DND-41 (cell line): ENCODE measurements at regions not wholly inside any gene's neighbourhood (a gene's known extent, or its start where the extent isn't known, plus 50 kb on each side); places are given as distances from the start of the nearest gene placed in this dataset.

Experiments used
- ATAC-seq: fragments of 200-7000 bp; cut with Tn5 transposase; 3 replicates; pipeline ENCODE4 v1.9.1; 2021; ENCODE audit warnings: low read depth; ENCODE audit not compliant: insufficient read depth
- DNase-seq: peaks from one replicate; pipeline ENCODE4 v3.0.0-alpha.2; 2020
- H2AFZ ChIP-seq: 2 replicates; pipeline ENCODE4 v1.6.0; 2012; ENCODE audit warnings: low read depth, low read length
- H3K27ac ChIP-seq: 2 replicates; pipeline ENCODE4 v1.5.1; 2012; ENCODE audit warnings: low read length, inconsistent platforms
- H3K27me3 ChIP-seq: fragments of 200-600 bp; sonication (generic); 2 replicates; pipeline ENCODE4 v1.6.0; 2012; ENCODE audit warnings: low read length, mild to moderate bottlenecking, inconsistent platforms; ENCODE audit not compliant: insufficient read depth, poor library complexity
- H3K36me3 ChIP-seq: 2 replicates; pipeline ENCODE4 v1.5.1; 2012; ENCODE audit warnings: low read length, inconsistent platforms; ENCODE audit not compliant: insufficient read depth
- H3K4me1 ChIP-seq: 2 replicates; pipeline ENCODE4 v1.5.1; 2012; ENCODE audit warnings: mild to moderate bottlenecking, low read length; ENCODE audit not compliant: insufficient read depth
- H3K4me2 ChIP-seq: 2 replicates; pipeline ENCODE4 v1.6.0; 2012; ENCODE audit warnings: mild to moderate bottlenecking, moderate library complexity, low read length, inconsistent platforms; ENCODE audit not compliant: insufficient read depth
- H3K4me3 ChIP-seq, 2 experiments: fragments of 200-600 bp in 1 of 2; shearing (Covaris generic) in 1 of 2; 2 replicates each; pipeline ENCODE4 v1.5.1; 2012 to 2016; ENCODE audit warnings: inconsistent platforms in 2 of 2, low read length in 2 of 2, mild to moderate bottlenecking in 2 of 2, low read depth in 1 of 2, moderate library complexity in 1 of 2
- H3K79me2 ChIP-seq: 2 replicates; pipeline ENCODE4 v1.6.0; 2012; ENCODE audit warnings: low read length, inconsistent platforms; ENCODE audit not compliant: insufficient read depth
- H3K9ac ChIP-seq: 2 replicates; pipeline ENCODE4 v1.6.0; 2012; ENCODE audit warnings: low read depth, mild to moderate bottlenecking, inconsistent platforms, low read length, moderate library complexity
- H3K9me3 ChIP-seq: 2 replicates; pipeline ENCODE4 v1.5.1; 2012; ENCODE audit warnings: low read length, moderate library complexity, mild to moderate bottlenecking, inconsistent platforms; ENCODE audit not compliant: insufficient read depth, severe bottlenecking
- H4K20me1 ChIP-seq: 2 replicates; pipeline ENCODE4 v1.6.0; 2012; ENCODE audit warnings: low read length; ENCODE audit not compliant: insufficient read depth
- CTCF ChIP-seq: IDR thresholded peaks from 2 replicates; pipeline ENCODE4 v1.5.1; 2012; ENCODE audit warnings: borderline replicate concordance, low read length, moderate library complexity, mild to moderate bottlenecking; ENCODE audit not compliant: poor library complexity, severe bottlenecking; ENCODE audit errors: extremely low read depth
- EZH2 ChIP-seq: IDR thresholded peaks from 3 replicates; pipeline ENCODE4 v1.6.1; 2012; ENCODE audit warnings: borderline replicate concordance, low read depth, mild to moderate bottlenecking, moderate library complexity, low read length, inconsistent platforms; ENCODE audit not compliant: severe bottlenecking

DNA sequence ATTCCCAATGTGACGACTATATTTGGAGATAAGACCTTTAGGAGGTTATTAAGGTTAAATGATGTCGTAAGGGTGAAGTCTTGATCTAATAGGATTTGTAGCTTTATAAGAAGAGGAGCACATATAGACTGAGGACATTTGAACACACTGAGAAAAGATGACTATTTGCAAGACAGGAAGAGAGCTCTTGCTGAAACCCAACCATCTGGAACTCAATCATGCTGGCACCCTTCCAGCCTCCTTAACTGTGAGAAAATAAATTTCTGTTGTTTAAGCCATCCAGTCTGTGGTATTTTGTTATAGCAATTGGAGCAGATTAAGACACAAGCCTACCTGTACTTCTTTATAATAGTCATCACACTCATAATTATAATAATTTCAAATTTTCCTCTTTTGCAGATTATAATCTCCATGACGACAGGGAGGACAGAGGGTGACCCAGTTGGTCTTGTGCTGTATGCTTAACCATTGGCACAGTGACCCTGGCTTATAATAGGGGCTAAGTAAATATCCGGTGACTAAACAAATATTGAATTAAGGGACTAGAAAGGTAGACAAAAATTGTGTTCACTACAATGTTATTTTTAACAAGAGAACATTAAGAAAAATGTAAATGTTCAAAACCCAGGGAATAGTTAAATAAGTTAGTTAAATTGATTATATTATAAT is 206.4 kb upstream of the HDDC2 start:
- no peak overlapping the region for H3K4me2 ChIP-seq
- no peak overlapping the region for H2AFZ ChIP-seq
- H3K27me3 ChIP-seq, result no peaks in the 10 kb centered on the region
- ATAC-seq (no peak), DNase-seq (no peak)
- H3K9me3 ChIP-seq, result no peaks in the 10 kb centered on the region
- H3K27ac ChIP-seq, result no peak overlapping the region
- H3K36me3 ChIP-seq, result no peaks in the 10 kb centered on the region
- H3K9ac ChIP-seq, result no peak overlapping the region
- TF ChIP-seq CTCF, result no peak
- no peak for TF ChIP-seq EZH2
- no peaks in the 10 kb centered on the region for H4K20me1 ChIP-seq
- H3K4me3 ChIP-seq, result no peak overlapping the region
- H3K4me1 ChIP-seq, result no peaks in the 10 kb centered on the region
- no peaks in the 10 kb centered on the region for H3K79me2 ChIP-seq

GRCh38 chr6:125508793-125509192 is 207.0 kb upstream of the HDDC2 start:
- H2AFZ ChIP-seq, result no peak overlapping the region
- no peak overlapping the region for H3K27ac ChIP-seq
- no peaks in the 10 kb centered on the region for H3K36me3 ChIP-seq
- DNase-seq (no peak), ATAC-seq (no peak)
- TF ChIP-seq EZH2 (no peak), CTCF (no peak)
- H4K20me1 ChIP-seq, result no peaks in the 10 kb centered on the region
- no peaks in the 10 kb centered on the region for H3K9me3 ChIP-seq
- no peaks in the 10 kb centered on the region for H3K27me3 ChIP-seq
- H3K4me2 ChIP-seq, result no peak overlapping the region
- H3K4me1 ChIP-seq, result no peaks in the 10 kb centered on the region
- H3K4me3 ChIP-seq, result no peak overlapping the region
- H3K9ac ChIP-seq, result no peak overlapping the region
- no peaks in the 10 kb centered on the region for H3K79me2 ChIP-seq

GRCh38 chr6:125509477-125509876 is 207.7 kb upstream of the HDDC2 start:
- no peaks in the 10 kb centered on the region for H3K36me3 ChIP-seq

More at GRCh38 chr6:125509477-125509876, 207.7 kb upstream of the HDDC2 start:
- H3K4me3 ChIP-seq, result no peak overlapping the region
- no peak for TF ChIP-seq EZH2
- no peak for TF ChIP-seq CTCF
- no peak for ATAC-seq
- H3K4me2 ChIP-seq, result no peak overlapping the region
- H4K20me1 ChIP-seq, result no peaks in the 10 kb centered on the region
- H3K9me3 ChIP-seq, result no peaks in the 10 kb centered on the region
- H2AFZ ChIP-seq, result no peak overlapping the region
- no peaks in the 10 kb centered on the region for H3K4me1 ChIP-seq
- no peak overlapping the region for H3K9ac ChIP-seq
- no peak overlapping the region for H3K27ac ChIP-seq
- no peaks in the 10 kb centered on the region for H3K27me3 ChIP-seq
- no peaks in the 10 kb centered on the region for H3K79me2 ChIP-seq
- DNase-seq, result no peak
